ENCODE measurements at regions not wholly inside any gene's neighbourhood (a gene's known extent, or its start where the extent isn't known, plus 50 kb on each side); places are given as distances from the start of the nearest gene placed in this dataset.

- Histone ChIP-seq H2BK15ac (ENCODE audit: low read length) (no peak overlapping the region), H3K79me2 (ENCODE audit: control insufficient read depth in 1 of 2, insufficient read depth in 2 of 2, low read length in 2 of 2) (no peaks in the 10 kb centered on the region), H4K20me1 (replicated peaks in 1 of 2; ENCODE audit: control insufficient read depth in 1 of 2, insufficient read depth in 2 of 2, low read length in 2 of 2) (no peaks in the 10 kb centered on the region), H2BK5ac (ENCODE audit: low read depth, low read length) (no peak overlapping the region), H2BK12ac (ENCODE audit: low read depth, low read length) (no peak overlapping the region), H3K4me2 (ENCODE audit: insufficient read depth in 1 of 2, low read depth in 2 of 2, low read length in 2 of 2) (no peak overlapping the region), H3K27me3 (replicated peaks in 1 of 4; ENCODE audit: control insufficient read depth in 3 of 4, extremely low read depth in 1 of 4, insufficient read depth in 3 of 4, low read length in 3 of 4) (no peaks in the 10 kb centered on the region), H3K36me3 (ENCODE audit: control insufficient read depth in 2 of 4, insufficient read depth in 4 of 4, low read length in 3 of 4) (no peaks in the 10 kb centered on the region), H3K4me3 (ENCODE audit: extremely low read depth in 1 of 4, insufficient read depth in 2 of 4, low read depth in 3 of 4, low read length in 4 of 4) (no peak overlapping the region), H3K23ac (ENCODE audit: insufficient read length) (no peak overlapping the region), H3K56ac (replicated peaks; ENCODE audit: insufficient read length, low read depth, low read length) (no peak overlapping the region), H3K18ac (ENCODE audit: extremely low read depth, low read length) (no peak overlapping the region), H3K9ac (replicated peaks in 1 of 4; ENCODE audit: extremely low read depth in 1 of 4, low read depth in 3 of 4, low read length in 3 of 4) (no peak overlapping the region), H3K4ac (replicated peaks; ENCODE audit: insufficient read length, low read depth, low read length) (no peak overlapping the region), H3K4me1 (replicated peaks in 1 of 4; ENCODE audit: control insufficient read depth in 3 of 4, insufficient read depth in 4 of 4, low read length in 3 of 4) (peaks cover 0 to 6% (median 3%) of the 10 kb centered on the region in 4 experiments; a peak in 3 of 7 replicates), H2BK20ac (ENCODE audit: low read length) (no peak overlapping the region), H4K8ac (ENCODE audit: extremely low read depth, insufficient read depth, low read length) (no peak overlapping the region), H3K79me1 (ENCODE audit: low read depth, low read length) (no peaks in the 10 kb centered on the region), H3K27ac (ENCODE audit: low read depth, low read length) (no peak overlapping the region), H3K14ac (ENCODE audit: insufficient read length) (no peak overlapping the region), H2AK5ac (ENCODE audit: low read depth, low read length) (no peak overlapping the region), H3K9me3 (ENCODE audit: insufficient read depth in 2 of 2, low read depth in 1 of 2, low read length in 1 of 2) (no peaks in the 10 kb centered on the region), H2BK120ac (replicated peaks; ENCODE audit: low read depth, low read length) (no peak overlapping the region), H4K5ac (ENCODE audit: insufficient read length, low read depth, low read length) (no peak overlapping the region), H3K23me2 (ENCODE audit: low read depth, low read length) (no peaks in the 10 kb centered on the region), H4K91ac (replicated peaks; ENCODE audit: insufficient read length, low read length) (no peak overlapping the region), H2AFZ (ENCODE audit: low read length) (no peak overlapping the region)
- ChIA-PET POLR2A (ENCODE audit: partially characterized antibody) (no interaction called here), CTCF (ENCODE audit: partially characterized antibody) (interaction anchor here (0.7 to 1.8 kb wide), 2 partner anchors 10 to 1599 kb away, joined by 3 to 5 read pairs; no protein-coding TSS in a partner anchor)
- DNase-seq (ENCODE audit: low read depth in 1 of 2, low spot score in 2 of 2) (no peak), FAIRE-seq (no peak)
- no peak for TF ChIP-seq RXRA (IDR thresholded peaks at IDR 0.05; ENCODE audit: insufficient read depth, low read depth, low read length)
- WGBS, 2 experiments (ENCODE audit: extremely low coverage in 1 of 2, insufficient coverage in 1 of 2, insufficient read length in 1 of 2, insufficient replicate concordance in 2 of 2, low coverage in 1 of 2, low lambda C conversion rate in 2 of 2, missing lambda C conversion rate in 1 of 2) = 77% methylated on average over 3 of the region's 3 CpGs; no CpG with 5 or more reads in 1 of the 2 experiments
Observed at GRCh38 chr9:28961623-28962022, 1388.3 kb upstream of the C9orf72 start.
